Fibroblast of skin of abdomen (primary cell): ENCODE measurements at regions not wholly inside any gene's neighbourhood (a gene's known extent, or its start where the extent isn't known, plus 50 kb on each side); places are given as distances from the start of the nearest gene placed in this dataset.

Experiments
- DNase-seq: peaks from one replicate; pipeline ENCODE4 v3.0.0-alpha.2; 2013

DNA sequence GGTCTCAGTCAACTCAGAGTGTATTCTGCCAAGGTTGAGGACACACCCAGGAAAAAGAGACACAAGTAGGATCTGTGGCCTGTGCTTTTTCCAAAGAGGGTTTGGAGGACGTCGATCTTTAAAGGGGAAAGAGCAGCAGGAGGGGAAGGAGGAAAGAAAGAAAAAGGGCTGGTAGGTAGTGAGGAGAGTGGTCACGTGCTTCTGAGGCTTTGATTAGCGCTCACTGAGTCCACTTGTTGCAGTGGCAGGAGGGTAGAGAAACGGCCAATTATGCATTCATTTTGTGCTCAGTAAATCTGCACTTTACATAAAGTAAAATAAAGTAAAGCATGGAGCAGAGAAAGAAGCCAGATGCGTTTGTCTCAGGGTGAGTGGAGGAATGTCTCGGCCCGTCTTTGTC lies 126.0 kb upstream of the VSTM2B start:
- DNase-seq = no peak

- no peak for DNase-seq
These were observed 124.7 kb upstream of the VSTM2B start for GRCh38 chr19:29400917-29401711.

- DNase-seq = no peak
These were observed 123.9 kb upstream of the VSTM2B start for GRCh38 chr19:29401712-29402421.

GRCh38 chr19:29402563-29402962 lies 123.2 kb upstream of the VSTM2B start:
- DNase-seq = no peak

GRCh38 chr19:29404015-29404414 lies 121.8 kb upstream of the VSTM2B start:
- DNase-seq = no peak

DNA sequence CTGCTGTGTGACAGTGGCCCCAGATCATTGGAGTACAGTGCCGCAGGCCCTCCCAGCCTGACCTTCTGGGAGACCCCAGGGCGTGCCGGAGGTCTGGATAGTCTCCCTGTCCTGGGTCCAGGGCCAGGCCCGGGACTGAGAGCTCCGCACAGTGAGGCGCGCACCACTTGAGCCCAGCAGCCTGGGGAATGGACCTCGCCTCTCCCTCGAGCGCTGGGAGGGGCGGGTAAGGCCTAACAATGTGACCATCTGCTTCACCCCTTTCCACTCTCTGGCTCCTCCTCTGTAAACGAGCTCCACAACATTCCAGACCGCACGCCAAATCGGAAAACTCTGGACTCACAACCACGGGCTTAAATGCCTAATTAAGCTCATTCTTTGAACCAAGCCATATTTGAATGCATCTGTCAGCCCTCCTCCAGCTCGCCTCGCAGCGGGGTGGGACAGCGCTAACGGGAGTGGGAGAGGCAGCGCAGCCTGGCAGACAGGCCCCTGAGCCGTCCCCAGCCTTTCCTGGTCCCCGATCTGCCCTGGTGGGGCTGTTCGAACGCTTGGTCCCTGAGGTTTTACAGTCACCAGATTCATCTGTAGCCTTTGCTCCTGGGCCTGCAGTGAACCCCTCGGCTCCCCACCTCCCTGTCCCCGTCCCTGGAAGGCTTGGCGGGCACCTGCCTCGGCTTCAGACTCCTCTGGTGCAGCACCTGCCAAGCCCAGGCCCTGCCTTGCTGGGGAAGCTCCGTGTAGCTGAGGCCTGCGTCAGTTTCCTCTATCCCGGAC lies 120.7 kb upstream of the VSTM2B start:
- no peak for DNase-seq

GRCh38 chr19:29405728-29405995 lies 120.1 kb upstream of the VSTM2B start:
- no peak for DNase-seq

- no peak for DNase-seq
These were observed 116.5 kb upstream of the VSTM2B start for GRCh38 chr19:29409076-29409862.

- DNase-seq = no peak
These were observed 115.2 kb upstream of the VSTM2B start for GRCh38 chr19:29410601-29411000.

GRCh38 chr19:29411113-29411581 lies 114.6 kb upstream of the VSTM2B start:
- DNase-seq = no peak

DNA sequence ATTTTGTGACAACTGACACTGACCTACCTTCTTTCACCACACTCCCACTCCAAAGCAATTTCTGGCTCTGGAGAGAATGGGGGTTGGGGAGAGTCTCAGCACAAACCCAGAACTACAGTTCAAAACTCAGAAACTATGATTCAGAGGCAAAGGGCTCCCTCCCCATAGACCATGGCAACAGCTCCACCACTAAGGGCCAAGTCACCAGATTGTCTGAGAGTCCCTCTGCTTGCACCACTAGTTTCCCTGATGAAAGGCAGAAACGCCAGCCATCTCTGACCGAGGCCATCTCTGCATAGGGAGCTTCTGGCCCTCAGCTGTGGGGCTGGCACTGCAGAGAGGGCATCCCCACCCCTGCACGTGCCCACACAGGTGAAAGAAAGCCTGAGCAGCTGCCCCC lies 112.4 kb upstream of the VSTM2B start:
- DNase-seq = no peak

DNA sequence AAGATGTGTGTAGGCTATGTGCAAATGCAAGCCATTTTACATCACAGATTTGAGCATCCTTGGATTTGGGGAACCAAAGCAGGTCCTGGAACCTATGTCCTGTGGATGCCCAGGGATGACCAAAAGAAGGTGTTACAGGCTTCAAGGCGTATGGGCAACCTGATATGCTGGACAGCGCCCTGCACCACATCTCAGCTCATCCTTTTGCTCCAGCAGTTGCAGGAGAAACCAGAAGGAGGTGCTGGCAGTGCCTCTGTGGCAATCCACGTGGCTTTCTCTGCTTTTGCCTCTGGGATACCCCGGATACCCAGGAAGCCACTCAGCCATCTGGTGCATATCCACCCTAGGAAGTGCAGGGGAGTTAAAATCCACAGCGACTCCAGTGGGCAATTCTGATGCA lies 110.3 kb upstream of the VSTM2B start:
- no peak for DNase-seq

- no peak for DNase-seq
These were observed 108.7 kb upstream of the VSTM2B start for GRCh38 chr19:29417048-29417447.

GRCh38 chr19:29418201-29418600 lies 107.6 kb upstream of the VSTM2B start:
- DNase-seq = no peak

DNA sequence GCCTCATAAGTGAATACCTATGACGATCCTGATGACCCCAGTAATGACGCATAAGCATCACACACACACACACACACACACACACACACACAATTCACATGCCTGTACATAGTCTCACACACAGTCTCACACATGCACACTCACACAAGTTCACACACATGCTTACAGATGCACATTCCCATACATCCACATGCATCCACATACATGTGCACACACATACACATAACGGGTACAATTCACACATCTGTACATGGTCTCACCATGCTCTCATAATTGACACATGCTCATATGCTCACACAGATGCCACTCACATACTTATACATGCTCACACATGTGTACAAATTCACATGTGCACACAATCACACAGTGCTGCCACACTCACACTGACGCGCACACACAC lies 105.7 kb upstream of the VSTM2B start:
- DNase-seq = no peak

GRCh38 chr19:29420482-29421195 lies 105.2 kb upstream of the VSTM2B start:
- no peak for DNase-seq

DNA sequence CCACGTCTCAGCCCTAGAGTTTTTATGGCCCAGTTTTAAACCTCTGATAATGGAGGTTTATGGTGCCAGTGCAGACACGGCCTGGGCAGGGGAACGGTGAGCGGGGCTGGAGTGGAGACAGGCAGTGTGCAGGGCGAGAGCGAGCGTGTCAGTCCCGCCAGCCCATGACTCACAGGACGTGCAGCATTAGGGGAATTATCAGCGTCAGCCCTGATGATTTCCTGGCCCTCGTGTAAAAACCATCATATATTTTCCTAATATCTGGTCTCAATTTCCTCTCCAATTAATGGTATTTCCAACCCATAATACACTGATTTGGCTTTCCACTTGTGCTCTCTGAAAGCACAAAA lies 104.6 kb upstream of the VSTM2B start:
- no peak for DNase-seq

DNA sequence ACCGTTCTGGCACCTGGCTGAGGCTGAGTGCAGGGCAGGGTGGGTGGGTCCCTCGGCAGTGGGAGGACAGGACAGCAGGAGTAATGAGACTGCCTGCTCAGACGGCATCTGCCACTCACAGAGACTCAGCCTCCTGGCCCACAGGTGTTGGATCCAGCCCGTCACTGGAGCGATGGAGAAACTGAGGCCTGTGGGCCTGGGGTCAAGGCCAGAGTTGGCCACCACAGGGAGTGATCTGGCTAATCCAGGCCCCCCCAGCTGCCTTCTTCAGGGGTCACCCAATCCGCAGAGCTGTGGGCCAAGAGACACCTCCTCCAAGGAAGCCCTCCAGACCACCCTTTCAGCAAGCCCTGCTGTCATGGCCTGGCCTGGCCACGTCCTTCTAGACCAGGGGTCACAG lies 103.7 kb upstream of the VSTM2B start:
- DNase-seq = no peak

DNA sequence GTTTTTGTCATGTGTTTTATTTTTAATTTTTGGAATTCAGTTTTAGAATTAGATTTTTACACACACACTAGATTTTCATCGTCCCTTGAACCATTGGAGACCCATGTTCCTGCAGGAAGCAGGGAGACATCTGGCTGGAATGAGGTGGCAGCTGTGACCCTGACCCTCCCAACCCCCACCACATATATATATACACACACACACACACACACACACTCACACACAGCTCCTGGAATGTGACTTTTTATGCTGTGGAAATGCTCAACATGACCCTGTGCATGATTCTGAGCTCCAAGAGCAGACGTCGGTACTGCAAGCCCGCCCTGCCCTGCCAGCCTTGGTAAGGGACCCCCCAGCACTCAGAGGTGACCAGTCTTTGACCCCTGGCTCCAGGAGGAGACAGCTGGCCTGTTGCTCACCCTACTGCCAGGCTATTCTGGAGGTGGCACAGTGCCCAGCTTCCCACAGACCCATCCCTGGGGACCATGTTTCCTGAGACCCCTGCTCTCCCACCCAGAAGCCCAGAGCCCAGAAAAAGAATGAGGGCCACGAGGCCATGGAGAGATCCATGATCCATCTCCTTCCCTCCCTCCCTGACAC lies 103.2 kb upstream of the VSTM2B start:
- no peak for DNase-seq

DNA sequence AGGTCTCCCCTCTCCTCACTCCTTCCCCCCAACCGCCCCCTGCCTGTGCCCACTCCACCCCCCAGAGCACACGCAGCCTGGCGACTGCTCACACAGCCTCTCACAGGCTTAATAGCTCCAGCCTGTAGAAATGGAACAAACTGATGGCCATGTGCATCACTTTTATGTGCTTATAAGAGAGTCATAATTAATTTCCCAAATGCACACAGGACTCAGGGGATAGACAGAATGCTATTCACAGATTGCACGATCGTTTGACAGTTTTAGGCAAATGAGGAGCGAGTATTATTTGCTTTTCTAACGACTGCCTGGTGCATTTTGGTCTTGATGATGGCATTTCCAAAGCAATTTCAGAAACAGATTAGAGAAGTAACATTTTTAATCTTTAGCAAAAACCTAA lies 97.7 kb upstream of the VSTM2B start:
- DNase-seq = no peak

DNA sequence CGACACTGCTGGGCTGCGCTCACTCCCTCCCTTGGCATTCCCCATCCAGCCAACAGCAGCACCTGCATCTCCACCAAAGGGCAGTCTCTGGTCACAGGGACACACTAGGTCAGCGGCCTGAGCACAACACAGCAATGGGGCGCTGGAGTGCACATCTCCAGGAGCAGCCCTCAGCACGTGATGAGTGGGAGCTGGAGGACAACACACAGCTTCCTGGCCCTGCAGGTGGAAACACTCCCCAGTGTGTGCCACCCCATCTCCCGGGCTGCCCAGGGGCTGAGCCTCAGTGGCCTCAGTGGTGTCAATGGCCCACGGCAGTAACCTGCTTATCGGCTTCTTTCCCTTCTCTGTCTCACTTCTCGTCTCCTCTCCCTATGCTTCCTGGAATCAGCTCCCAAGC lies 96.8 kb upstream of the VSTM2B start:
- DNase-seq = no peak

DNA sequence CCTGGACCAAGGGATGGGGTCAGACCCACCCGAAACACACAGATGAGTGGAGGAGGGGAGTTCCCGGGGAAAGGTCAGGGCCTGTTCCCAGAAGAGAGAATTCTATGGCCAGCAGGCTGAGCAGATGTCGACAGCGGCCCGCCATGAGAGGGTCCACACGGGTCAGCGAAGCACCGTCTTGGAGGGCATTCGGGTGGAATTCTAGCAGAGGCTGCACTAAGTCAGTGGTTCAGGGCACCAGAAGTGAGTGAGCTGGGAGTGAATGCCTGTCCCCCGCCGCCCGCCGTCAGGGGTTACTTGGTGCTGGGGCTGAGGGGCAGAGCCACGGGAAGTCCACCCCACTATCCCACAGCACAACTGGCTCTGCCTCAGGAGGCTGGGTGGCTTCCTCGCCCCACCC lies 96.2 kb upstream of the VSTM2B start:
- no peak for DNase-seq
